AG08396 (cell line): ENCODE measurements at regions not wholly inside any gene's neighbourhood (a gene's known extent, or its start where the extent isn't known, plus 50 kb on each side); places are given as distances from the start of the nearest gene placed in this dataset.

Experiments
- DNase-seq: peaks from one replicate; pipeline ENCODE4 v3.0.0; 2012; ENCODE audit warnings: low spot score, mixed read lengths

- DNase-seq: no peak
Measured at GRCh38 chr16:73743665-73744496, 552.7 kb upstream of the PSMD7 start.

DNA sequence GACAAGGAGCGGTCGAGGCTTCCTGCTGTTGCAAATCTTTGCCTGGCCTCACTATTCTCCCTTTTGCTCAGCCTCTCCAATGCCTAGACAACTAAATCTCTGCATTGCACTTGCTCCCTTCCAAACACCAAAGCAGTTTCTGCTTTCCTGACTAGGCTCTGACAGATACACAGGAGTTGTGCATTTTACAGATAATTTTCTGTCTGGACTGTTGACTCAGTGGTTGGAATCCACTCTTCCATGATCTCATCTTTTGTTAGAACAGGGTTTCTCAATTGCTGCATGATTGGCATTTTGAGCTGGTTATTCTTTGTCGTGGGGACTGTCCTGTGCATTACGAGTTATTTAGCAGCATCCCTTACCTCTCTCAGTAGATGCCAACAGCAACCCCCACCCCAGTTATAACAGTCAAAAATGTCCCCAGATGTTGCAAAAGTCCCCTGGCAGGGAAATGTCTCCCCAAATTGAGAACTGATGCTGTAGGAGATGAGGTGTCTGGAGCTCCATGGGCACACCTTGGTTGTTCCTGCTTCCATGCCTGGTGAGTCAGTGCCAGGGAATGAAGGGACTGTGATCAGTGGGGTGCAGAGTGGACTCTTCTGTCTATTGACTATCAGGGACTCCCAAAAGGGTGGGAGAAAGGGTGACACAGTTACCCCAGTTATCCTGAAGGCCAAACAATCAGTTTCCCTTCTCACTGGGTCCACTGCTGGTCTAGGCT is 557.4 kb upstream of the PSMD7 start:
- no peak for DNase-seq

GRCh38 chr16:73738266-73738665 is 558.3 kb upstream of the PSMD7 start:
- DNase-seq: no peak

GRCh38 chr16:73737637-73738036 is 559.0 kb upstream of the PSMD7 start:
- no peak for DNase-seq

GRCh38 chr16:73735954-73736353 is 560.7 kb upstream of the PSMD7 start:
- no peak for DNase-seq

GRCh38 chr16:73735018-73735417 is 561.6 kb upstream of the PSMD7 start:
- no peak for DNase-seq

GRCh38 chr16:73732681-73733080 is 563.9 kb upstream of the PSMD7 start:
- no peak for DNase-seq

- DNase-seq: no peak
Measured at GRCh38 chr16:73732143-73732542, 564.5 kb upstream of the PSMD7 start.

DNA sequence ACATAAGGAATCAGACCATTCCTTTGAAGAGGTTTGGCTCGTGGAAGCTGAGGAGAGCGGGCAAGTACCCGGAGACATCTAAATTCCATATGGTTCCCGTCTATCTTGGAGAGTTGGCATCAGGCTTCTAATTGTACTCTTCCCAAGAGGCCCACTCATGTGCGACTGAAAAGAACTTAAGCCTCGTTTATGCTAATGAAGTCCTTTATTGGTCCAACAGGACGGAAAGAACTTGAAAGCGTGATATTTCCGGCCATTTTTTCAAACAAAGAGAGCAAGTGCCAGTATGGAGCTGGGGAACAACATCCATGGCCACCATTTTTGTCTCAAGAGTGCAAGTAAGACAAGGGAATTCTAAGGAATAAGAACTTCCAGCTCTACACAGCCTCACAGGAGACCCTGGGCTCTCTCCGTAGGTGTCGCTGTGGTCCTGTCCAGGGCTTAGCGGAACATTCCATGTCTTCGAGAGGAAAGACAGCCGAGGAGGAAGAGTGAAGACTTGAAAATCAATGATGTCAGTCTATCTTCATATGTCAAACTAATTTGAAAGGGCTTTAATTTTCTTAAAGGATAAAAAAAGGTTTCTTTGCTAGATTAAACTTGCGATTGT is 566.0 kb upstream of the PSMD7 start:
- no peak for DNase-seq

GRCh38 chr16:73725156-73725555 is 571.5 kb upstream of the PSMD7 start:
- no peak for DNase-seq

DNA sequence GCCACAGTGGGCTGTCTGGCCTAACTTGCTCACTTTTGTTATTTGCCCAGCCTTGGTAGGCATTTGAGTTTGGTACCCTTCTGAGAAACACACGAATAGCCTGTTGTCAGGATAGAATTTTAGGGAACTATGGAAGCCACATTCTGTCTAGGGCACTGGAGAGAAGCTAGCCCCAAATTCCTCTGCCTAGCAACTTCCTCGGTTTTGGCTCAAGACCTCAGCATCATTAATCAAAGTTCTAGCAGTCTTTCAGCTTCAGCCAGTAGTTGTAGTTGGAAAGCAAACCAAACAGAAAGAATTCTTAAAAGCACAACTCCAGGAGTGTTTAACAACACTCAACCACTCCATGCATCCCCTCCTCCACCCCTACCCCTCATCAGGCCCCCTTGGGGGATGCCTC is 572.1 kb upstream of the PSMD7 start:
- no peak for DNase-seq

- no peak for DNase-seq
Measured at GRCh38 chr16:73717266-73717974, 579.2 kb upstream of the PSMD7 start.

- DNase-seq: no peak
Measured at GRCh38 chr16:73714976-73715375, 581.6 kb upstream of the PSMD7 start.

- peak; percentile 8 for DNase-seq
Measured at GRCh38 chr16:73713778-73714495, 582.7 kb upstream of the PSMD7 start.

GRCh38 chr16:73713251-73713650 is 583.4 kb upstream of the PSMD7 start:
- no peak for DNase-seq

DNA sequence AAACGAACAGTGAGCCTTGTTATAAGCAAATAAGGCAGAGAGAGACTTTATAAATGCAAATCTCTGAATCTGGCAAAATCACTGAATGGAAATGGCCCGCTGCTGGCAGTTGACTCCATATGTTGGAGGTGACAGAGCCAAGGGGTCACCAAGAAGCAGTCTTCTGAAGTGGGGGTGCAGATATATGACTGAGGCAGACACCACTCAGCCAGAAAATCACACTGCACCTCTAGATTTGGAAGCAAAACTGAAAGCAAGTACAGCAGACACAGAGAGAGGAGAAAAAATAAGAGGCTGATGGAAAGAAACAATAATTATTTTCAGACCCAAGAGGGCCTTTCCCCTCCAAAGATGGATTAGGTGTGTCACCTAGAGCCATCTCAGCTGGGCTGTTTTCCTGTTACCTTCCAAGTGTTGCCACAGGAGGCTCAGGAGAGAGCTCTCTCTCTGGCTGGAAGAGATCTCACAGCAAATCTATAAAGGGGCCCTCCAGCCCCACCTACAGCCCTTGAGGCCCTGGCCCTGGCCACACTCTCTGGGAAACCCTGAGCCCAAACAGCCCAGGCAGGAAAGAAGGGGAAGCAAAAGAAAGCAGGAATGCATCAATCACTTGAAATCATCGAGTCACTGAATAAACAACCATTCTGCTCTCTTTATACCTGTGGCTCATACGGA is 585.1 kb upstream of the PSMD7 start:
- no peak for DNase-seq

GRCh38 chr16:73710526-73710925 is 586.1 kb upstream of the PSMD7 start:
- no peak for DNase-seq

- no peak for DNase-seq
Measured at GRCh38 chr16:73707863-73708262, 588.8 kb upstream of the PSMD7 start.

DNA sequence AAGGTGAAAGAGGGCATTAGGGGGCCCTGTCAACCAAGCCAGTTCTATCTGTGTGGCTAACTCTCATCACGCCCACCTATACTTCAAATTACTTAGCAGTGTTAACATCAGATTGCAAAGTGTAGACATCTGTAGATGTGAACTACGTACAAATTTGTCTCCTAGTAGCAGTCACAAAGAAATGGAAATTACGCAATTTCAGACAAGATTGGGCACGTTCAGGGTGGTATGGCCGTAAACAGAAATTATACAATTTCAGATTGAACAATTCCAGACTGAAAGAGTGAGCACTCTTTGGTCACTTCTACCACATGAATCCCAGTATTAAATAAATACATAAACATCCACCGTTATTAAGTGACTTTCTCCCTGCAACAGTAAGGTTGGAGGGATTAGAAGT is 592.7 kb upstream of the PSMD7 start:
- DNase-seq: no peak

DNA sequence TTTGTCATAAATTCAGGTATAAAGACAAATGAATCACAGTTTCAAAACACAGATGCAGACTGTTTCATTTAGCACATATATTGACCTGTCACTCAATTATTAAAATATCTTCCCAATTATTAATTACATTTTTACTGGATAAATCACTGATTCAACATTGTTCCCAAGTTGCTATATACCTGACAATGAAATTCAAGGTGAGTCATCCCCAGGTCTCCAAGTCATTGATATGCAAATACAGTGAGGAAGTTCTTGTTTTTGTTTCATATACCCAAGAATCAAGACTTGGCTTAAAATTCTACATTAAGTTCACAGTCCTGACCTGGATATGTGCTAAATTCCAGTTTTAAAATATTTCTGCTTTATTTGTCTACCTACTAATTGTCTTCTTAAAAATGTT is 599.3 kb upstream of the PSMD7 start:
- no peak for DNase-seq

DNA sequence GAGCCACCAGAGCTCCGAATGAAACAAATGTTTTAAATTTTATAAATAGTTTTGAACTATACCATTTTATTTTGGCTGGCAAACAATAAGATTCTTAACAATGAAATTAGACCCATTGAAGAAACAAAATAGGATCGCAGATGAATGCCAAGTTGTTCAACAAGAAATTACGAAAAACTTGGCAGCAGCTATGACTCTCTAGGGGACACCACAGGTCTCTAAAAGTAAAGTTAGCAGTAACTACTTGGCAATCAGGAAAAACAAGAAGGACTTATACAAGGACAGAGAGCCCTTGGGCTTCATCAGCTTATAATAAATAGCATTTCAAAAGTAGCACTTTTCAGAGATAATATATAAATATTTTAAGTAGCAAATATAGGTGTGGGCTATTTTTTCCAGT is 603.8 kb upstream of the PSMD7 start:
- DNase-seq: no peak
